22Rv1 (cell line): ENCODE measurements at regions not wholly inside any gene's neighbourhood (a gene's known extent, or its start where the extent isn't known, plus 50 kb on each side); places are given as distances from the start of the nearest gene placed in this dataset.

Experiments used
- CTCF ChIP-seq: fragments of 450-650 bp; IDR thresholded peaks from 2 replicates; pipeline ENCODE4 v1.5.1; 2017; ENCODE audit warnings: mild to moderate bottlenecking
- ZFX ChIP-seq: fragments of 450-650 bp; IDR thresholded peaks from 2 replicates; pipeline ENCODE4 v1.6.1; 2017; ENCODE audit warnings: antibody characterized with exemption, borderline replicate concordance

- TF ChIP-seq CTCF (no peak), ZFX (no peak)
These were observed 198.0 kb upstream of the MKI67 start for GRCh38 chr10:128324058-128324827.
